HG02884 (cell line): ENCODE measurements at regions not wholly inside any gene's neighbourhood (a gene's known extent, or its start where the extent isn't known, plus 50 kb on each side); places are given as distances from the start of the nearest gene placed in this dataset.
"Not testable (repeated sequence)": the region's sequence is repeated elsewhere in the genome, so short reads cannot be mapped to it uniquely, and the experiment has no call there.

Source experiments
- ATAC-seq: cut with Tn5 transposase; IDR thresholded peaks from one replicate; pipeline ENCODE4 v1.9.1; 2021; ENCODE audit warnings: mild to moderate bottlenecking, moderate library complexity; ENCODE audit not compliant: unreplicated experiment

DNA sequence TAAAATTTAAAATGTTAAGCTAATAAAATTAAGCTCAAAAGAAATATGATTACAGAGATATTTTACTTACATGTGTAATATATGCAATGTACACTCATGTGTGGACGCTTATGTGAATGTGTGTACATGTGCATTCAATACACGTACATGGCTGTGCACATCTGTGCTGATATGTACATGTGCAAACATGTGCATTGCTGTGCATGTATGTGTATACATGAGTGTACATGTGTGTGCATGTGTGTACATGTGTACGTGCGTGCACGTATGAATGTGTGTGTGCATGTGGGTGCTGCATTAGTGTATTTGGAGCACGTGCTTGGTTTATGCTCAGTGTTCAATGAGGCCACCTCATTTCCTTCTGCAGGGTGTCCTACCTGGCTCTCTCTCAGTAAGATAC, 88.2 kb upstream of the TMEM18 start:
- ATAC-seq: no peak

DNA sequence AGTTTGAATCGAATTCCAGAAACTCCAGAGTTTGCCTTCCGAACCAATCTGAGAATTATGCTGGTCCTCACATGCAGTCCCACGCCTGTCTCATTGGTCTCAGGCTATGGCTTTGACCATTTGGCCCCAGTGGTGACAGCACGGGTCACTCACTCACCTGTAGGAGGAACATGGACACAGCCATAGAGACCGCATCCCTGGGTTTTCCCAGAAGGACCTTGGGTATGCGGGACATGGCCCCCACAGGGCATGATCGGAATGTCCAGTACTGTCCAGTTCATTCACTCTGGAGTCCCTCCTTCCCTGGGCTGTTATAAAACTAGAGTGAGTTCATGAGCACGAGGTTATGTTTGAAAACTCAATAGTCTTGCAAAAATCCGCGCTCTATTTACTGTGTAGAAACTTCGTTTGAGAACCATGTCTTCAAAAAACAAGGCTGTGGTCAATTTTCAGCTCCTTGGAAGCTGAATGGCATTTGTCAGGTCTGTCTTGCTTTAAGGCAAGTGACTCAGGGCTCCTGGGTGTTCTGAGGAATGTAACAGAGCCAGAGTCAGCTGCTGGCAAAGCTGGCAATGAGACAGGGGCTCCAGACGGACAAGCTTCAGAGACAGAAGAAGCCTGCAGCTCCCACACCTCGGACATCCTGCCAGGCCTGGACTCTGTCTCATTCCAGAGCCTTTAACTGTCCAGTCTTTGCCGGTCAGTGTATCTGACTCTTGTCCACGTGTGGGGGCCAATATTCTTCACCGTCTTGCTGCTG, 86.7 kb upstream of the TMEM18 start:
- no peak for ATAC-seq

GRCh38 chr2:762646-763045, 85.4 kb upstream of the TMEM18 start:
- ATAC-seq: no peak

DNA sequence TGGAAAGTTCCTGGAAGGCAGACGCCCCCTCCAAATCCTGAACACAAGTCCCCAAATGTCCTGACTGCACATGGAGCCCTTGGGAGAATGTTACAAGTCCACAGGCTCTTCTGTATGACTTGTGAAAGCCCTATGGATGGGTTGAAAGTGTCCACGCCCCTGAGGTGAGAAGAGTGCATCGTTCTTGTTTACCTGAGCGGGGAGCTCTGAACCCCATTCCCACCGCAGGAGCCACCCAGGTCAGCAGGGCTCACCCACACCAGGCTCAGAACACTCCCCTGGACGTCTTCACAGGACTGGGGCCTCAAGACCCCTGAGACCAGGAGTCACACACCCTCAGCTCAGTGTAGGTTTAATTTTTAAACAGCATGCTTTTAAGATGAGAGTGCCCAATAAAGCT, 84.2 kb upstream of the TMEM18 start:
- no peak for ATAC-seq

DNA sequence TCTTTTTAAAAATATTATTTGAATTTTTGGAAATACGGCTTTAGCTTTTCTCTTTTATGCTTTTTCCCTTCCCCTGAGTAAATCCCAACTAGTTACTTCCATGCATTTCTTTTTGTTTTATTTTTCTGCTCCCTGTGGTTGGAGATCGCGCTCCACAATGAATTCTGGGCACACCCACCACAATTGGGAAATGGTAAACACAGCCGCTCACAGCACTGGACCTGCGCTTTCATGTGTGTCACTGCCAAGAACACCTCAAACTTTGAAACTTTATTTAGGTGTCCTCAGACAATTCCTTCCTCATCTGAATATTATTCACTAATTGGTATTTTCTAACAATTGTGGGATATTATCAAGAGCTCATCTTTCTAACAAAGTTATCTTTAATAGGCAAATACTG, 82.8 kb upstream of the TMEM18 start:
- no peak for ATAC-seq

DNA sequence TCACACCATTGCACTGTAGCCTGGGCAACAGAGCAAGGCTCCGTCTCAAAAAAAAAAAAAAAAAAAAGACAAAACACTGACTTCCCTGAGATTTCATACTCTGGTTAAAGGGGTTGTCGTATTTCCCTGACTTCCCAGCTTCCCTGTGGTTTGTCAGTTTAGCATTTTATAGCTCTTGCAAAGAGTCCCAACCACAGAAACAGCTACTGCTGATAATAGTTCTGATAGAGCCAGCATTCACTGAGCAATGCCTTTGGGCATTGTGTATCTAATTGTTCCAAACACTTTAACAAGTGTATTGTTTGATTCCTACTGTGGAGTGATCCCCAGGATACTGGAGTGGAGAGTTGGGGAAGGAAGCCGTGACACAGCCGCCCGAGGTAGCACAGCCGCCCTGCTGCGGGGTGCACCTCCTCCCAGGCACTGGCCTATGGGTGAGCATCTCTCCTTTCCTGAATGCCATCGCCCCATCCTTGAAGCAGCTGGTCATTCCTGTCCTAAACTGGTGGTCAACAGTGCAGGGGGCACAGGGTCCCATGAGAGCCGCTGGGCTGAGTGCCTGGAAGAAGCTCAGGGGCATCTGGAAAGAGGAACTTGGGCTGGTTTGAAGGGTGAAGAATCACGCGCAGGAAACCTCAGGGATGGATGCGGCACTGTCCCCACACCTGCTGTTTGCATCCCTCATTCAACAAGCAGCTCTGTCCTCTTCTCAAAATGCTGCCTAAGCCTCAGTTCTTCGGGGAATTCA, 81.0 kb upstream of the TMEM18 start:
- no peak for ATAC-seq

GRCh38 chr2:753123-753522, 75.9 kb upstream of the TMEM18 start:
- no peak for ATAC-seq

DNA sequence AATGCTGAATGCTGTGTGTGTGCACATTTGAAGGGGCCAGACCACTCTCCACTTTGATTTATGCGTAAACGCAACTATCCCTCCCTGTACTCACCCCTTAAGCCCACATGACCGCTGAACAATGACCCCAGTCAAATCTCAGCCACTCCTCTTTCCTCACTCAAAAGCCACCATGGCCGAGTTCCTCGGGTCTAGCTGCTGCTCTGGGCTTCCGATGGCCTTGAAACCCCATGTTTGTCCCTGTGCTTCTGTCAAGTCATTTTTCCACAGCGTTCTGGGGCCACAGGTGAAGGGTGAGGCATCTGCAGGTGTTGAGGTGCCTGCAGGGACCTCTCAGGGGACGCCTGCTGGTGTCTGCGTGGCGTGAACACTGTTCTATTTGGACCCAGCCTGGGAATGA, 74.3 kb upstream of the TMEM18 start:
- no peak for ATAC-seq

DNA sequence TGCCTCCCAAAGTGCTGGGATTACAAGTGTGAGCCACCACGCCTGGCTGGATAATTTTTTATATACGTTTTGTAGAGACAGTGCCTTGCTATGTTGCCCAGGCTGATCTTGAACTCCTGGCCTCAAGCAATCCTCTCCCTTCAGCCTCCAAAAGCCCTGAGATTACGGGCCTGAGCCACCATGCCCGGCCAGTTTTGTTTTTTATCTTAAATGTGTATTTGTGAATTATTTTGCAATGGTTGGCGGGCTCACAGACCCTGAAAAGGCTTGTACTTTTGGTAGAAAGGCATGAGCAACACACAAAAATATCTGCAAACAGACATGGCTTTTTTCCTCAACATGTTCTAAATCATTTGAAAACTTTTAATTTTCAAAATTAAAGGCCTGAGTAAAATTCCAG, 73.4 kb upstream of the TMEM18 start:
- no peak for ATAC-seq

DNA sequence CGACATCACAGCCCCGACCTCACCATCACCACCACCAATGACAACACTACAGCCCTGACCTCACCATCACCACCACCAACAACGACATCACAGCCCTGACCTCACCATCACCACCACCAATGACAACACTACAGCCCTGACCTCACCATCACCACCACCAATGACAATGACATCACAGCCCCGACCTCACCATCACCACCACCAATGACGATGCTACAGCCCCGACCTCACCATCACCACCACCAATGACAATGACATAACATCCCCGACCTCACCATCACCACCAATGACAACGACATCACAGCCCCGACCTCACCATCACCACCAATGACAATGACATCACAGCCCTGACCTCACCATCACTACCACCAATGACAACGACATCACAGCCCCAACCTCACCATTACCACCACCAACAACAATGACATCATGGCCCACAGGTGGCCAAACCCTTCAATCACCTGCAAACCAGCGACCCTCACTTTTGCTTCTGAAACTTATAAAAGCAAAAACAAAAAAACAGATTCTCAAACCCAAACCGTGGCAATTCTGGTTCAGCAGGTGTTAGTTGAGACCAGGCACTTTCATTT, 70.7 kb upstream of the TMEM18 start:
- no peak for ATAC-seq

DNA sequence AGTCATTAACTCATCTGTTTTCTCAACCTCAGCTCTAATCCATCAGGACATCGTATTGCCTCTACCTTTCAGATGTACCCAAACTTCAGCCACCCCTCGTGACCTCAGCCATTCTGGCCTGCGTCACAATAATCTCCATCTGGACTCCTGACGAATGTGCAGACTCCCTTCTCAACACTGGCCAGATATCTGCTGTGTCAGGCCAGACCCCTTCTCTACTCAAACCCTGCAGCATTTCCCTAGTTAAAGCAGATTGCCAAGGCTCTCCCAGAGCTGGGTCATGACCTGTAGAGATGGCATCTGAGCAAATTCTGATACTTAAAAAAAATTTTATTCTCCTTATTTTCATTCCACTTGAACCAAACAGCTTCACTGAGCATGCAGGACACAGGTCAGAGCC, 69.5 kb upstream of the TMEM18 start:
- ATAC-seq: no peak

DNA sequence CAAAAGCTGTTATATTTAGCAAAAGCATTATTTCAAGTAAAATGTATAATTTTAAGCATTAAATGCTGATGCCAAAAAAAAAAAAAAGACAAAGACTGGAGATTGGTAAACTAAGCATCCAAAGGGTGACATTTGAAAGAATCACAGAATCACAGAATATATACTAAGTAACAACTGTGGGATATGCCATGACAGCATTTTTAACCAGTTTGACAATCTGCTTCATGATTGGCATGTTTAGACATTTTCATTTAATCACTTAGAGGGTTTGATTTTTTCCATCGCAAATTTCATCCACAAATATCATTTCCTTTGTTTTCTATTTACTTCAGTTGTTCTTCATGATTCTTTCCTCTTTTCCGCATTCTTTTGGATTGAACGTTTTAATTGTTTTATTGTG, 66.9 kb upstream of the TMEM18 start:
- ATAC-seq: no peak

DNA sequence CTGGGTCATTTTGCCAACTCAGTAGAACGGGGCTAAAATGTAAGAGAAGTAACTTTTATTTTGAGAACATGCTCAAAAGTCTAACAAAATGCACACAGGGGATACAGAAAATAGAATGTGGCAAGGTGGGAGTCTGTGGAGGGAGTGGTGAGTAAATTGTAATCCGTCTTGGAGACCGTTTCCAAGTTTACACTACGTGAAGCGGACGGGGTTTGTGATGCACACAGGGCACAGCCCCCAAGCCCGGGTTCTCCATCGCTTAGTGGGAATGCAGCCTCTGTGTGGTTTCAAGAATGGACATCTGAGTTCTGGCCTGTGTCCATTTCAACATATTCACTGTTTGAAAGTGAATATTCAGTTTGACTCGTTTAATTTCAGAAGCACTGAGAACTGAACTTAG, 65.0 kb upstream of the TMEM18 start:
- ATAC-seq: no peak

DNA sequence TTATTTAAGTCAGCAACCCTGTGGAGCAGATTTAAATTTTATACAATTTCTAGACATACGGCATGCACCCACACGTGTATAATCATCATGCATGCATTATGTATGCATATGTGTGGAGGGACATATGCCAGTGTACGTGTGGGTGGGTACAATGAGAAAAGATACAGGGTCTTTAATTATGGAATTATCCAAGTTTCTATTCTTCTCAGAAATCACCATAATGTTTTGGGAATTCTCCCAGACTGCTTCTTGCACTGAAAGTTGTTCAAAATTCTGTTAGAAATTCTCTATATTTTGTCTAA, 63.9 kb upstream of the TMEM18 start:
- no peak for ATAC-seq

GRCh38 chr2:740322-741194, 63.4 kb upstream of the TMEM18 start:
- ATAC-seq: not testable (repeated sequence)

DNA sequence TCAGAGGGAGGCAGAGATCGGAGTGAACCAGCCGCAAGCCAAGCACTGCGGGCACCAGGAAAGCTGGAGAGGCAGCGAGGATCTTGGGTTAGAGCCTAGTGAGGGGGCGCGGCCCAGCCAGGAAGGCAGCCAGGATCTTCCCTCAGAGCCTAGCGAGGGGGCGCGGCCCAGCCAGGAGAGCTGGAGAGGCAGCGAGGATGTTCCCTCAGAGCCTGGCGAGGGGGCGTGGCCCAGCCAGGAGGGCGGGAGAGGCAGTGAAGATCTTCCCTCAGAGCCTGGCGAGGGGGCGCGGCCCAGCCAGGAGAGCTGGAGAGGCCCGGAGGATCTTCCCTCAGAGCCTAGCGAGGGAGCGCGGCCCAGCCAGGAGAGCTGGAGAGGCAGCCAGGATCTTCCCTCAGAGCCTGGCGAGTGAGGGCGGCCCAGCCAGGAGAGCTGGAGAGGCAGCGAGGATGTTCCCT, 62.7 kb upstream of the TMEM18 start:
- not testable (repeated sequence) for ATAC-seq

GRCh38 chr2:736939-737338, 59.7 kb upstream of the TMEM18 start:
- ATAC-seq: no peak

DNA sequence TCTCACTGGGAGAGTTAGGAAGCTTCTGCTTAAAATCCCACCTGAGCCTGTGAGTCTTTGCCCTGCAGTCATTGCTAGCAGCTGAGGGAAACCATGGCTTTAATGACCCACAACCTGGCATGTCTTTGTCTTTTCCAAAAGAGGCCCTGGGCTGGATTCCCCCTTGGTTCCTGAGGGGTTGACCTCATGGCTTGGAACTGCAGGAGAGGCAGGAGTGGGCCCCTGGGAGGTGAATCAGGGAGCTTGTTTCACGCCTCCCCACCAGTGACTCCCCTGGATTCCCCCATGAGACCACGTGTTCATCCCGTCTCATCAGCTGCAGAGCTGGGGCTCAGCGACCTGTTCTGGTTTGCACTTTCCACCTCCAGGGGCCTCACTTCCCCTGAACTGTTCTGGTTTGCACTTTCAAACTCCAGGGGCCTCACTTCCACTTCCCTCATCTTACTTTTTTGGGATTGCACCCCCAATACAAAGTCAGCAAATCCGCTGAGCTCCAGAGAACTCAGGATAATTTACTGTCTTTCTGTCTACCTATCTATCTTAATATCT, 58.5 kb upstream of the TMEM18 start:
- peak; percentile 78 for ATAC-seq

DNA sequence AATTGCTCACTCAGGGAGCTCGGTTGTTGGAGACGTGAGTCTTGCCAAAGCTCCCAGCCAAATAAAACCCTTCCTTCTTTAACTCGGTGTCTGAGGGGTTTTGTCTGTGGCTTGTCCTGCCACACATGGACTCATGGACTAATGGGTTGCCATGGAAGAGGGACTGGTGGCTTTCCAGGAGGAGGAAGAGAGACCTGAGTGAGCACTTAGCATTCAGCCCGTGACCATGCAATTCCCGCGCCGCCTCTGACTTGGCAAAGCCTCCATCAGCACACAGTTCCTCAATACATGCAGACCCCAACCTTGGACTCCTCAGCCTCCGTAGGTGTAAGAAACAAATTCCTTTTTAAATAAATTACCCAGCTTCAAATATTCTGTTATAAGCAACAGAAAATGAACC, 57.3 kb upstream of the TMEM18 start:
- ATAC-seq: no peak

DNA sequence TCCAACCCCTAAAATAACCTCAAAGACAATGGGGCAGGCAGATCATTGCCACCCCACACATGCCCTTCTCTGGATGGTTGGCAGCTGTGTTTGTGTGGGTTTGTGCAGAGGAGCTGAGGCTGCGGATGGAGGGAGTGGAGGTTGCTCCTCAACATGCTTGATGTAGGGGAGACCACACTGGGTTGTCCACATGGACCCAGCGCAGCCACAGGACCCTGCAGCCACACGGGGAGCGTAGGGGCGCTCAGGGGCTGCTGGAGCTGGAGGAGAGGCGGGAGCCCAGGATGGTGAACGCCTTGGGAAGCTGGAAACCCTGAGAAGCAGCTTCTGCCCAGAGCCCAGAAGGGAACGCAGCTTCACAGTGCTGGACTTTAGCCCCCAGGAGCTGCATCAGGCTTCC, 56.3 kb upstream of the TMEM18 start:
- ATAC-seq: no peak

DNA sequence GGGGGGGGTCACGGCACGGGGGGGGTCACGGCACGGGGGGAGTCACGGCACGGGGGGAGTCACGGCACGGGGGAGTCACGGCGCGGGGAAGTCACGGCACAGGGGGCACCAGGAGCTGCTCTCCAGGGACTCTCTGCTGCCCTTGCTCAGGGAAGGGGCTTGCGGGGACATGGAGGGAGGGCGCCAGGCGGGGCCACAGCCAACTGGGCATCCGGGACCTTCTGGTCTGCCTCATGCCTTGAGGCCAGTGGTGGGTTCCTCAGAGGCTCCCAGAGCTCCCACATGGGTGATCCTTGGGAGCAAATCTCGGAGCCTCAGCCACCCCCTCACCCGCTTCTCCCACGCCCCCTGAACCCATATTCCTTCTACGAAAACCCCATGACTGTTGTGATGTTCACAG, 55.8 kb upstream of the TMEM18 start:
- no peak for ATAC-seq
